GM10248 (cell line): ENCODE measurements at regions not wholly inside any gene's neighbourhood (a gene's known extent, or its start where the extent isn't known, plus 50 kb on each side); places are given as distances from the start of the nearest gene placed in this dataset.

Experiments
- CTCF ChIA-PET: fragments of 300-600 bp; sonication (Branson Sonifier 250); formaldehyde crosslinking; extraction: SDS; loops from one replicate; lab custom pipeline; 2021; ENCODE audit warnings: antibody characterized with exemption; lab: Yijun Ruan, JAX
- POLR2A ChIA-PET: fragments of 350-650 bp; sonication (Branson Sonifier 250); formaldehyde crosslinking; extraction: SDS; loops from one replicate; lab custom pipeline; 2020; ENCODE audit warnings: antibody characterized with exemption; lab: Yijun Ruan, JAX
- DNase-seq: peaks from one replicate; pipeline ENCODE4 v3.0.0; 2012; ENCODE audit errors: extremely low spot score
- TF ChIP-seq, protein P1 (sequence below): IDR thresholded peaks from 2 replicates; pipeline ENCODE4 v1.5.1; 2012; ENCODE audit warnings: mild to moderate bottlenecking, low read depth; ENCODE audit errors: extremely low read depth, missing control alignments, control extremely low read depth

DNA sequence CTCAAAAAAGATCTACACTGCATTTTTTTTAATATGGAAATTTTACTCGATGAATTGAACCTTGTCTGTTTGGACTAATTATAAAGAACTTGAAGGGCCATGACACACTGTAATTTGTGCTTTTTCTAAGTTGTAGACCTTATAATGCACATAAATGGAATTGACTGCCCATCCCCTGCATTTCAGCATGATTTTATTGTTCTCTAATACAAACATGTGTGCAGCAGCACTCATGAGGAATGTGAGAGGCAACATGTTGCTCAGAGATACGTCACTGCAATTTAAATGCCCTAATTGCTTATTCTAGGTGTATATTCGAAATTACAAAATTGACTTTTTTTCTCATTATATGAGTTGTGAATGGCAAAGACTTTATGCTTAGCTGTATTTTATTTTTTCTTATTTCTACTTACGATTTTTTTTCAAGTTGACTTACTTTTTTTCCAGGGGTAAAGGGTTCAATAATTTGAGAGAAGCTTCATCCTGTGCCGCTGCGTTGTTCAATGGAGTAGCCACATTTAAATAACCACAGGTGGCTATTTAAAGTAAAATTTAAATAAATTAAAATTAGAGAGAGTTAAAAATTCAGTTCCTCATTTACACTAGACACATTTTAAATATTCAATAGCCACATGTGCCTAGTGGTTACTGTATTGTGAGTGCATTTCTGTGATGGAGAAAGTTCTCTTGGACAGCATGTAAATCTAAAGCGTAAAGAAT lies 1346.4 kb downstream of the ROBO1 start:
- TF ChIP-seq, protein P1, sequence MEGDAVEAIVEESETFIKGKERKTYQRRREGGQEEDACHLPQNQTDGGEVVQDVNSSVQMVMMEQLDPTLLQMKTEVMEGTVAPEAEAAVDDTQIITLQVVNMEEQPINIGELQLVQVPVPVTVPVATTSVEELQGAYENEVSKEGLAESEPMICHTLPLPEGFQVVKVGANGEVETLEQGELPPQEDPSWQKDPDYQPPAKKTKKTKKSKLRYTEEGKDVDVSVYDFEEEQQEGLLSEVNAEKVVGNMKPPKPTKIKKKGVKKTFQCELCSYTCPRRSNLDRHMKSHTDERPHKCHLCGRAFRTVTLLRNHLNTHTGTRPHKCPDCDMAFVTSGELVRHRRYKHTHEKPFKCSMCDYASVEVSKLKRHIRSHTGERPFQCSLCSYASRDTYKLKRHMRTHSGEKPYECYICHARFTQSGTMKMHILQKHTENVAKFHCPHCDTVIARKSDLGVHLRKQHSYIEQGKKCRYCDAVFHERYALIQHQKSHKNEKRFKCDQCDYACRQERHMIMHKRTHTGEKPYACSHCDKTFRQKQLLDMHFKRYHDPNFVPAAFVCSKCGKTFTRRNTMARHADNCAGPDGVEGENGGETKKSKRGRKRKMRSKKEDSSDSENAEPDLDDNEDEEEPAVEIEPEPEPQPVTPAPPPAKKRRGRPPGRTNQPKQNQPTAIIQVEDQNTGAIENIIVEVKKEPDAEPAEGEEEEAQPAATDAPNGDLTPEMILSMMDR, result no peak
- ChIA-PET CTCF (no interaction called here), POLR2A (no interaction called here)
- DNase-seq, result no peak

DNA sequence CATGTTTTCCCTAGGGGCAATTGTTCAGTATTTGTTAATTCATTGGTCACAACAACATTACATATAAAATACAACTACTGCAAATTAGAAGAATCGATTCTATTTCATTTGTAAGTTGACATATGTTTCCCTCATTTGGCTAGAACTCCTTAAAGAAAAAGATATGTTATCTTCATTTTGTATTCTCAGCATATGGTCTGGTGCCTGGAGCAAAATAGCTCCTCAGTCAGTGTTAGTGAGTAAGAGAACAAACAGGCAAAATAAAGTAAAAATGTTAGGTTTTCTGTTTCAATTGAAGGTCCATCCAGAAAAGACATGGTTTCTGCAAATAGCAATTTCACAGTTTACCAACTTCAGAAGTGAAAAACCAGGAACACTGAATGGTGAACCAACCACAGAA lies 1343.1 kb downstream of the ROBO1 start:
- DNase-seq, result no peak
- TF ChIP-seq, protein P1, result no peak
- ChIA-PET POLR2A (no interaction called here), CTCF (no interaction called here)

DNA sequence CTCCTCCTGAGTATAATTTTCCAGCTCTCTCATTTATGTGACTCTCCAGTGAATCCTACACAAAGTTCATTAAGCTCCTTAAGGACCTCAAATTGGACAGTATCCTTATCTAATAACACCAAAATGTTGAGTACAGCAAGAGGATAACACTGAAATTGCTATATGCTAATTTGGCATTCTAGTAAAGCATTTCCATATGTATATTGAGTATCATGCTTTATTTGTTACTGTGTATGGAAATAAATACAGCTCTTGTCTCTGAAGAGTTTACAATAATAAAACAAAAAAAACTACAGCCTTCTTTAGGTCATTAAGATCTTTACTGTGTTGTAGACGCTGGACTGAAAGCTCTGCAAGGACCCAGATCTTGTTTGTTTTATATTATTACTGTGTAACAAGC lies 1341.3 kb downstream of the ROBO1 start:
- DNase-seq, result no peak
- ChIA-PET CTCF (interaction anchor here (1.2 kb wide), 1 partner anchor 10 kb away, joined by 3 read pairs; no protein-coding TSS in a partner anchor), POLR2A (no interaction called here)
- TF ChIP-seq, protein P1, result no peak

DNA sequence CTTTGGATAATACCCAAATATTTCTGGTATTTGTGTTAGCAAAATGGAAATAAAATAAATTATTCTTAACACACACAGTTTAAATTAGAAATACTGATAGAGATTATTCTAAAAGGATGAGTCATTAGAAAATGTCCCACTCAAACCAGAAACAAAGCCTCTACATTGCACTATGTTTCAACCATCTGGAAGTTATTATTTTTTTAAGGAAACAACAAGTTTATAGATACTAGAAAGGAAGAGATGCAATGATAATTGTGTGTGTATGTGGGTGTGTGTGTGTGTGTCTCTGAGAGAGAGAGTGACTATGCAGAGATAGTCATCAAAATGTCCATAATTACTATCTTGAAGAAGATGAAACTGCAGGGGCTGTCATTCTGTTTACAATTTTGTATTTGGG lies 1340.5 kb downstream of the ROBO1 start:
- DNase-seq, result no peak
- TF ChIP-seq, protein P1, result no peak
- ChIA-PET POLR2A (no interaction called here), CTCF (no interaction called here)

DNA sequence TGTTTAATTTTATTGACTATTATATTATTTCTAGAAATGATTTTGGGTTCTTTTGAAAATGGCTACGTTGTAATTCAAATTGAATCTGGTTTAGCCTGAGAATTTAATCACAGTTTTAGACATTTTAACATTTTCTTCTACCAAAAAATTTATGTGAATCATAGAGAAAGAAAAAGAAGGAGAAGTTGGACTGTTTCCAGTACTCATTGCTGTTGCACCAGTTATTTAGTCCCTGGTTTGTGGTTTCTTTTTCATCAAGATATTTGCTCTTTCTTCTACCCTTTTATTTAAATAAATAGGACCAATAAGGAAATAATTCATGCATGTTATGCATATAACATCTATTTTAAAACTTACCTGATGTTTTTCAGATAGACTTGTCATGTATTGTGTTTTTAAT lies 1337.1 kb downstream of the ROBO1 start:
- ChIA-PET POLR2A (no interaction called here), CTCF (no interaction called here)
- TF ChIP-seq, protein P1, result no peak
- DNase-seq, result no peak

DNA sequence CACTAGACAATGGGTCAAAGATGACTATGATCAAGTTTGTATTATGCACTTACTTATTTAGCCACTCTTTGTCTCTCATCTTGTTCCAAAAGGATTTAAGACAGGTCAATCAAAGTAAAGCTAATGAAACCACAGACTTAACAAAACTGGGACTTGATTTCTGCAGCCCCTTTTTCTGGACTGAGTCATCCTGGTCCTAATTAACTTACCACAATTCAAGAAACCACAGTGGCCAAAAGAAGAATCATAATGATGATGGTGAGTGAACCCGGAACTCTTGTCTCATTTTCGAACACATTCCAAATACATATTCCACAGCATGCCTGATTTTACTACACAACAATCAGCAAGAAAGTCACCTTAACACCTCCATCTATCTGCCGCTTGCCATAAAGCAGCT lies 1333.0 kb downstream of the ROBO1 start:
- POLR2A ChIA-PET, result no interaction called here
- TF ChIP-seq, protein P1, result no peak
- CTCF ChIA-PET, result no interaction called here
- DNase-seq, result no peak

DNA sequence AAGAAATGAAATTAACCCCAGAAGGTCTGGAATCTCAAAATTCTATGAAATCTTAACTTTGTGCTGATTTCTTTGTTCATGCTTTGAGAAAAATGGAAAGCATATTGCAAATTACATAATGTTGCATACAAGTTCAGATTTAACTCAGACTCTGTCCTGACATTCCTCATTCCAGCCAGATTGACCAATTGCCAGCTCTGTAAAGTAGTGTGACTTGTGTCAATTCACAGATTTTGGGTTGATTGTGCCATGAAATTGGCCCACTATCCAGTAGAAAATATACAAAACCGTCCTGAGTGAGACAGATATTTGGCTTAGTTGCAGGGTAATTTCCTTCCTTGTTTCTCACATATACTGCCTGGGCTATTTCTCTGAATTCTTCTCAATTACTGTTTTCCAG lies 1312.6 kb downstream of the ROBO1 start:
- CTCF ChIA-PET, result no interaction called here
- TF ChIP-seq, protein P1, result no peak
- POLR2A ChIA-PET, result no interaction called here
- DNase-seq, result no peak
